GM12878 (cell line): ENCODE measurements at regions not wholly inside any gene's neighbourhood (a gene's known extent, or its start where the extent isn't known, plus 50 kb on each side); places are given as distances from the start of the nearest gene placed in this dataset.
A peak's percentile ranks its signal among the peaks of the same experiment; 100 is the strongest.

ENCODE experiments used
- ATF7 ChIP-seq: fragments of 450-650 bp; IDR thresholded peaks from 2 replicates; pipeline ENCODE4 v1.6.1; 2016; ENCODE audit warnings: low read depth, mild to moderate bottlenecking
- BMI1 ChIP-seq: fragments of 450-650 bp; IDR thresholded peaks from 2 replicates; pipeline ENCODE4 v1.6.1; 2016; ENCODE audit warnings: mild to moderate bottlenecking, moderate library complexity, borderline replicate concordance
- CBFB ChIP-seq: IDR thresholded peaks from 2 replicates; pipeline ENCODE4 v1.6.1; 2016; ENCODE audit warnings: antibody characterized with exemption, low read depth
- CUX1 ChIP-seq: IDR thresholded peaks from 2 replicates; pipeline ENCODE4 v1.6.1; 2012; ENCODE audit warnings: improper control_type of control experiment, low read depth, low read length; ENCODE audit not compliant: insufficient replicate concordance
- E2F4 ChIP-seq: IDR thresholded peaks from 2 replicates; pipeline ENCODE4 v1.6.1; 2012; ENCODE audit warnings: low read depth, low read length, improper control_type of control experiment
- EED ChIP-seq: sonication (generic); IDR thresholded peaks from 2 replicates; pipeline ENCODE4 v1.6.1; 2016; ENCODE audit warnings: antibody characterized with exemption, low read depth
- HCFC1 ChIP-seq: fragments of 150-350 bp; IDR thresholded peaks from 2 replicates; pipeline ENCODE4 v1.6.1; 2014; ENCODE audit warnings: low read length
- IKZF2 ChIP-seq, 2 experiments: fragments of 450-650 bp; IDR thresholded peaks; 2 replicates each; pipeline ENCODE4 v1.6.1; 2017; ENCODE audit warnings: mild to moderate bottlenecking in 2 of 2, moderate library complexity in 2 of 2
- MEF2A ChIP-seq: IDR thresholded peaks from 2 replicates; pipeline ENCODE4 v1.6.1; 2011; ENCODE audit warnings: low read depth, mild to moderate bottlenecking, low read length, moderate library complexity; ENCODE audit not compliant: insufficient read depth
- MEF2B ChIP-seq: fragments of 450-650 bp; IDR thresholded peaks from 2 replicates; pipeline ENCODE4 v1.6.1; 2018; ENCODE audit warnings: mild to moderate bottlenecking, moderate library complexity; ENCODE audit not compliant: partially characterized antibody, poor library complexity, severe bottlenecking
- NR2F1 ChIP-seq: fragments of 450-650 bp; conservative IDR thresholded peaks from 2 replicates; pipeline ENCODE4 v1.6.1; 2017; ENCODE audit warnings: mild to moderate bottlenecking
- RAD21 ChIP-seq: IDR thresholded peaks from 2 replicates; pipeline ENCODE4 v1.6.1; 2011; ENCODE audit warnings: mild to moderate bottlenecking, low read depth, low read length, moderate library complexity; ENCODE audit not compliant: insufficient read depth
- RELB ChIP-seq: fragments of 450-650 bp; IDR thresholded peaks from 2 replicates; pipeline ENCODE4 v1.6.1; 2017; ENCODE audit warnings: low read depth, mild to moderate bottlenecking, moderate library complexity
- RUNX3 ChIP-seq: IDR thresholded peaks from 2 replicates; pipeline ENCODE4 v1.6.1; 2012; ENCODE audit warnings: low read length, inconsistent platforms
- TBL1XR1 ChIP-seq: IDR thresholded peaks from 2 replicates; pipeline ENCODE4 v1.6.1; 2012; ENCODE audit warnings: low read depth, low read length, improper control_type of control experiment
- YY1 ChIP-seq: IDR thresholded peaks from 2 replicates; pipeline ENCODE4 v1.6.1; 2011; ENCODE audit warnings: low read depth, mild to moderate bottlenecking, low read length
- ZNF207 ChIP-seq: fragments of 450-650 bp; IDR thresholded peaks from 2 replicates; pipeline ENCODE4 v1.6.1; 2014; ENCODE audit warnings: antibody characterized with exemption, mild to moderate bottlenecking, borderline replicate concordance
- ZNF24 ChIP-seq: fragments of 450-650 bp; IDR thresholded peaks from 2 replicates; pipeline ENCODE4 v1.6.1; 2017; ENCODE audit warnings: antibody characterized with exemption, mild to moderate bottlenecking
- TF ChIP-seq, protein P1 (sequence below): IDR thresholded peaks from 2 replicates; pipeline ENCODE4 v1.6.1; 2011; ENCODE audit warnings: low read depth, mild to moderate bottlenecking, low read length, moderate library complexity, borderline replicate concordance; ENCODE audit errors: extremely low read depth
- TF ChIP-seq, protein P2 (sequence below): fragments of 150-350 bp; IDR thresholded peaks from 2 replicates; pipeline ENCODE4 v1.6.1; 2014; ENCODE audit warnings: mild to moderate bottlenecking, low read depth, low read length

DNA sequence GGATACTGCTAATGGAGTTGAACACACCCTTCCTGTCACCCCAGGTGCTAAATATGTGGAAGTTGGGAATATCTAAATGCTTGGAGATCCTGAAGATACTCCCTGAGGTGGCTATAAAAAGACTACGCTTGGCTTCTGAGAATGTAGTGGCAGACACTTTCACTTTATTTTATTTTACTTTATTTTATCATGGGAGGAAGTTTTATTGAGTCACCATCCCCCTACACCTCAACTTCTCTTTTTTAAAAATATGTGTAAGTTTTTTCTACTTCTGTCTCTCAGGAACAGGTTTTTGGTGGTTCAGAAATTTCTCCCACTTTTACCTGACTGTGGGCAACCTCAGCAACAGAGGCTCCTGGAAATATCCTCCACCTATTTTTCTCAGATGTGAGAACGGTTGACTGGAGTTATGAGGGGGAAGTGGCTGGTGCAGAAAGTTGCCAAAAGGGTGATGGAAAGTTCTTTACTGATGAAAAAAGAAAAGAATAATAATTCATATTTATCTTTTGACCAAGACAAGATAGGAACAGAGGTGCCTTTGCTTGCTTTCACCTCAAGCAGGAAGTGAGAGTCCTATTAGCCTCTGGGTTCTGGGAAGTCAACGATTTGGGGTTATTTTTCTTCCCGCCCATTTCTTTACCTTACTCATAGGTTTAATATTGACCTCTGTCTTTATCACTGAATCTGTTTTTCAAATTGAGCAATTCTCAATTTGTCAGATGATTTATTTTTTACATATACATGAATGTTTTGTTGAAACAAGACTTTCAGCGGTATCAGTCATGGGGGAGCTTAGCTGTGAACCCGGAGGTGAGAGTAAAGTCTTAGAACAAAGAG lies 103.6 kb downstream of the AHR start (continued):
- no peak for TF ChIP-seq E2F4
- TF ChIP-seq CBFB: no peak; the same call in 1 of the 2 replicates
- peak; percentile 56 for TF ChIP-seq RELB
- TF ChIP-seq TBL1XR1: peak; percentile 30; the same call in 1 of the 2 replicates
- peak; percentile 44; the same call in 1 of the 2 replicates for TF ChIP-seq ZNF24
- TF ChIP-seq NR2F1: peak; percentile 93
- TF ChIP-seq, protein P1, sequence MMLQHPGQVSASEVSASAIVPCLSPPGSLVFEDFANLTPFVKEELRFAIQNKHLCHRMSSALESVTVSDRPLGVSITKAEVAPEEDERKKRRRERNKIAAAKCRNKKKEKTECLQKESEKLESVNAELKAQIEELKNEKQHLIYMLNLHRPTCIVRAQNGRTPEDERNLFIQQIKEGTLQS: no peak
- TF ChIP-seq RAD21: no peak
- TF ChIP-seq EED: peak; percentile 36; the same call in 1 of the 2 replicates
- TF ChIP-seq ZNF207: no peak
- TF ChIP-seq MEF2A: peak; percentile 21; the same call in 1 of the 2 replicates
- peak; percentile 44 for TF ChIP-seq MEF2B
- TF ChIP-seq IKZF2 (IDR thresholded peaks at IDR 0.05): peak; percentile 78 to 90
- peak; percentile 71; the same call in 1 of the 2 replicates for TF ChIP-seq BMI1
- TF ChIP-seq, protein P2, sequence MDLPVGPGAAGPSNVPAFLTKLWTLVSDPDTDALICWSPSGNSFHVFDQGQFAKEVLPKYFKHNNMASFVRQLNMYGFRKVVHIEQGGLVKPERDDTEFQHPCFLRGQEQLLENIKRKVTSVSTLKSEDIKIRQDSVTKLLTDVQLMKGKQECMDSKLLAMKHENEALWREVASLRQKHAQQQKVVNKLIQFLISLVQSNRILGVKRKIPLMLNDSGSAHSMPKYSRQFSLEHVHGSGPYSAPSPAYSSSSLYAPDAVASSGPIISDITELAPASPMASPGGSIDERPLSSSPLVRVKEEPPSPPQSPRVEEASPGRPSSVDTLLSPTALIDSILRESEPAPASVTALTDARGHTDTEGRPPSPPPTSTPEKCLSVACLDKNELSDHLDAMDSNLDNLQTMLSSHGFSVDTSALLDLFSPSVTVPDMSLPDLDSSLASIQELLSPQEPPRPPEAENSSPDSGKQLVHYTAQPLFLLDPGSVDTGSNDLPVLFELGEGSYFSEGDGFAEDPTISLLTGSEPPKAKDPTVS: no peak
- no peak for TF ChIP-seq YY1
- TF ChIP-seq ATF7: peak; percentile 62
- TF ChIP-seq HCFC1: no peak
- peak; percentile 87 for TF ChIP-seq CUX1
- peak; percentile 79 for TF ChIP-seq RUNX3
